Ovary (tissue), 7 donors: ENCODE measurements at regions not wholly inside any gene's neighbourhood (a gene's known extent, or its start where the extent isn't known, plus 50 kb on each side); places are given as distances from the start of the nearest gene placed in this dataset.

ENCODE experiments used
- DNase-seq, 5 donors: peaks; one replicate each; pipeline ENCODE4 v3.0.0-alpha.2; 2019 to 2020
- H3K27ac ChIP-seq, 2 donors: fragments of 200-600 bp; one replicate each; pipeline versions ENCODE4 v1.5.1 to v1.8.0; 2019 to 2022
- H3K27me3 ChIP-seq: fragments of 200-600 bp; one replicate; pipeline ENCODE4 v1.8.0; 2022
- H3K36me3 ChIP-seq: fragments of 200-600 bp; sonication (generic); one replicate; pipeline ENCODE4 v1.5.1; 2019
- H3K4me1 ChIP-seq: one replicate; pipeline ENCODE4 v1.8.1; 2013; ENCODE audit warnings: mild to moderate bottlenecking, moderate library complexity; ENCODE audit not compliant: insufficient read depth
- H3K4me3 ChIP-seq: fragments of 200-600 bp; sonication (generic); one replicate; pipeline ENCODE4 v1.5.1; 2017
- H3K9me3 ChIP-seq, 2 donors: fragments of 200-600 bp in 1 of 2; sonication (generic) in 1 of 2; one replicate each; pipeline versions ENCODE4 v1.5.1 to v1.8.1; 2013 to 2019; ENCODE audit warnings: mild to moderate bottlenecking in 1 of 2, moderate library complexity in 1 of 2
- CTCF ChIP-seq, 3 donors: fragments of 450-650 bp in 2 of 3; fragments of 200-600 bp in 1 of 3; IDR thresholded peaks; one replicate each; pipeline versions ENCODE4 v1.5.1 to v1.8.0; 2016 to 2022; ENCODE audit warnings: antibody characterized with exemption in 3 of 3, mild to moderate bottlenecking in 1 of 3
- EP300 ChIP-seq: sonication (generic); formaldehyde crosslinking; IDR thresholded peaks from one replicate; pipeline ENCODE4 v1.6.1; 2017; ENCODE audit warnings: antibody characterized with exemption
- POLR2A ChIP-seq: fragments of 450-650 bp; IDR thresholded peaks from one replicate; pipeline ENCODE4 v1.6.1; 2017; ENCODE audit warnings: antibody characterized with exemption, mild to moderate bottlenecking, moderate library complexity
- WGBS, 3 donors: extraction: QIAGEN DNeasy Blood & Tissue Kit in 1 of 3; methylation state at CpG; one replicate each; pipeline versions ENCODE4 v1.1.5 to v1.1.7; 2013 to 2017; 5-methylcytosine and 5-hydroxymethylcytosine counted together
- intact Hi-C, 4 donors: fragments of 100-400 bp; cut with DNase I; formaldehyde crosslinking; loops; one replicate each; pipeline versions ENCODE4 v1.11.0 to v1.15.1; 2022 to 2023
- donor health status: DM: no; HTN: no; CAD: no; lungs with moderate emphysema.
- donor health status: DM: no; HTN: no; CAD: no.
- donor health status: Bipolar disorder and iron deficiency.
- donor health status: DM: no; HTN: no; CAD: no.
- donor health status: DM: yes; HTN: yes; CAD: no.

GRCh38 chr15:66927201-66928077 is 138.0 kb upstream of the SMAD3 start:
- no peaks in the 10 kb centered on the region for H3K27me3 ChIP-seq
- WGBS, 3 donors: 38 to 48% (median 42%) methylated on average over 4 of the region's 4 CpGs
- intact Hi-C loops: no loop called here
- H3K4me1 ChIP-seq: peaks cover 5% of the 10 kb centered on the region
- H3K36me3 ChIP-seq: no peaks in the 10 kb centered on the region
- H3K27ac ChIP-seq: no peak overlapping the region
- no peak for DNase-seq
- H3K9me3 ChIP-seq: no peaks in the 10 kb centered on the region
- H3K4me3 ChIP-seq: no peak overlapping the region
- TF ChIP-seq POLR2A (no peak), EP300 (no peak), CTCF (IDR thresholded peaks at IDR 0.05) (no peak)

- DNase-seq: no peak
- TF ChIP-seq POLR2A: no peak
- no peak for TF ChIP-seq CTCF (IDR thresholded peaks at IDR 0.05)
- TF ChIP-seq EP300: no peak
- intact Hi-C loops: no loop called here
- H3K4me3 ChIP-seq: no peak overlapping the region
- H3K9me3 ChIP-seq: no peaks in the 10 kb centered on the region
- H3K27ac ChIP-seq: no peak overlapping the region
- no peaks in the 10 kb centered on the region for H3K36me3 ChIP-seq
- H3K4me1 ChIP-seq: peaks cover 5% of the 10 kb centered on the region
- no peaks in the 10 kb centered on the region for H3K27me3 ChIP-seq
Observed at GRCh38 chr15:66928101-66928500, 137.3 kb upstream of the SMAD3 start.

- H3K36me3 ChIP-seq: no peaks in the 10 kb centered on the region
- H3K9me3 ChIP-seq: no peaks in the 10 kb centered on the region
- H3K27me3 ChIP-seq: no peaks in the 10 kb centered on the region
- no peak for DNase-seq
- H3K4me3 ChIP-seq: no peak overlapping the region
- WGBS, 3 donors: 94 to 100% (median 98%) methylated on average over 1 of the region's 1 CpG
- H3K4me1 ChIP-seq: peaks cover 5% of the 10 kb centered on the region
- no peak for TF ChIP-seq POLR2A
- TF ChIP-seq EP300: no peak
- TF ChIP-seq CTCF (IDR thresholded peaks at IDR 0.05): no peak
- H3K27ac ChIP-seq: no peak overlapping the region
- intact Hi-C loops: no loop called here
Observed at GRCh38 chr15:66928784-66929183, 136.6 kb upstream of the SMAD3 start.

- no peaks in the 10 kb centered on the region for H3K36me3 ChIP-seq
- intact Hi-C loops: no loop called here
- TF ChIP-seq POLR2A (no peak), CTCF (IDR thresholded peaks at IDR 0.05) (no peak), EP300 (no peak)
- no peak overlapping the region for H3K27ac ChIP-seq
- no peak overlapping the region for H3K4me3 ChIP-seq
- WGBS, 3 donors: 65 to 69% (median 65%) methylated on average over 2 of the region's 2 CpGs
- H3K4me1 ChIP-seq: peaks cover 5% of the 10 kb centered on the region
- no peaks in the 10 kb centered on the region for H3K27me3 ChIP-seq
- DNase-seq: no peak
- no peaks in the 10 kb centered on the region for H3K9me3 ChIP-seq
Observed at GRCh38 chr15:66929843-66930402, 135.5 kb upstream of the SMAD3 start.
